ENCODE measurements at regions not wholly inside any gene's neighbourhood (a gene's known extent, or its start where the extent isn't known, plus 50 kb on each side); places are given as distances from the start of the nearest gene placed in this dataset.
"Not testable (repeated sequence)": the region's sequence is repeated elsewhere in the genome, so short reads cannot be mapped to it uniquely, and the experiment has no call there.

GRCh38 chr15:19987389-19988048 is 554.1 kb downstream of the GOLGA6L6 start:
- Histone ChIP-seq H3K9me3 (peaks cover 0 to 47% (median 1%) of the 10 kb centered on the region in 8 donors), H3K27me3 (replicated peaks in 1 of 7) (no peaks in the 10 kb centered on the region), H3K4me1 (no peaks in the 10 kb centered on the region), H3K36me3 (no peaks in the 10 kb centered on the region), H3K27ac (no peak overlapping the region), H3K4me3 (no peak overlapping the region)
- no peak for TF ChIP-seq POLR2AphosphoS5 (IDR thresholded peaks at IDR 0.05)
- no peak for TF ChIP-seq POLR2A (IDR thresholded peaks at IDR 0.05)
- no peak for TF ChIP-seq CTCF (IDR thresholded peaks at IDR 0.05 in 8 of 11, conservative IDR thresholded peaks at IDR 0.05 in 3 of 11)
- 24 to 44% (median 35%) methylated on average over 13 of the region's 13 CpGs for WGBS, 5 donors
- intact Hi-C loops (cut with DNase I; ENCODE audit: low total_unique reads) = no loop called here
- no peak for DNase-seq

- intact Hi-C loops (cut with DNase I; ENCODE audit: low total_unique reads) = no loop called here
- TF ChIP-seq POLR2AphosphoS5 (IDR thresholded peaks at IDR 0.05) (no peak), CTCF (IDR thresholded peaks at IDR 0.05 in 8 of 11, conservative IDR thresholded peaks at IDR 0.05 in 3 of 11) (no peak), POLR2A (IDR thresholded peaks at IDR 0.05) (no peak)
- DNase-seq = no peak
These were observed 557.5 kb downstream of the GOLGA6L6 start for GRCh38 chr15:19984101-19984500.

GRCh38 chr15:19974998-19975397 is 566.6 kb downstream of the GOLGA6L6 start:
- TF ChIP-seq POLR2AphosphoS5 (IDR thresholded peaks at IDR 0.05) (no peak), POLR2A (IDR thresholded peaks at IDR 0.05) (no peak), CTCF (IDR thresholded peaks at IDR 0.05 in 8 of 11, conservative IDR thresholded peaks at IDR 0.05 in 3 of 11) (no peak)
- H3K27me3 ChIP-seq (replicated peaks in 1 of 7) = no peaks in the 10 kb centered on the region
- H3K9me3 ChIP-seq = peaks cover 0 to 19% (median 0%) of the 10 kb centered on the region in 8 donors
- WGBS, 5 donors = 63 to 75% (median 71%) methylated on average over 2 of the region's 2 CpGs
- H3K36me3 ChIP-seq = no peaks in the 10 kb centered on the region
- intact Hi-C loops (cut with DNase I; ENCODE audit: low total_unique reads) = no loop called here
- DNase-seq = no peak
- no peak overlapping the region for H3K27ac ChIP-seq
- H3K4me3 ChIP-seq = no peak overlapping the region
- no peaks in the 10 kb centered on the region for H3K4me1 ChIP-seq

More at GRCh38 chr15:19984101-19984500, 557.5 kb downstream of the GOLGA6L6 start:
- 22 to 69% (median 59%) methylated on average over 1 of the region's 1 CpG for WGBS, 5 donors
- Histone ChIP-seq H3K36me3 (no peaks in the 10 kb centered on the region), H3K27me3 (replicated peaks in 1 of 7) (no peaks in the 10 kb centered on the region), H3K27ac (no peak overlapping the region), H3K9me3 (peaks cover 0 to 36% (median 6%) of the 10 kb centered on the region in 8 donors), H3K4me3 (no peak overlapping the region), H3K4me1 (no peaks in the 10 kb centered on the region)

GRCh38 chr15:19973718-19974117 is 567.9 kb downstream of the GOLGA6L6 start:
- Histone ChIP-seq H3K27ac (no peak overlapping the region), H3K36me3 (no peaks in the 10 kb centered on the region), H3K27me3 (replicated peaks in 1 of 7) (no peaks in the 10 kb centered on the region), H3K9me3 (peaks cover 0 to 15% (median 0%) of the 10 kb centered on the region in 8 donors), H3K4me3 (no peak overlapping the region), H3K4me1 (no peaks in the 10 kb centered on the region)
- TF ChIP-seq CTCF (IDR thresholded peaks at IDR 0.05 in 8 of 11, conservative IDR thresholded peaks at IDR 0.05 in 3 of 11) = no peak
- no peak for TF ChIP-seq POLR2A (IDR thresholded peaks at IDR 0.05)
- no peak for TF ChIP-seq POLR2AphosphoS5 (IDR thresholded peaks at IDR 0.05)
- intact Hi-C loops (cut with DNase I; ENCODE audit: low total_unique reads) = no loop called here
- no peak for DNase-seq
- 18 to 40% (median 27%) methylated on average over 7 of the region's 7 CpGs for WGBS, 5 donors

GRCh38 chr15:19972582-19972981 is 569.0 kb downstream of the GOLGA6L6 start:
- intact Hi-C loops (cut with DNase I; ENCODE audit: low total_unique reads); H3K4me3 ChIP-seq; H3K36me3 ChIP-seq; H3K27ac ChIP-seq; H3K4me1 ChIP-seq; H3K27me3 ChIP-seq (replicated peaks in 1 of 7); DNase-seq: not testable (repeated sequence)
- H3K9me3 ChIP-seq = peaks cover 0 to 19% (median 0%) of the 10 kb centered on the region in 8 donors
- WGBS, 5 donors = 60 to 77% (median 73%) methylated on average over 4 of the region's 4 CpGs

- H3K4me1 ChIP-seq; H3K36me3 ChIP-seq; intact Hi-C loops (cut with DNase I; ENCODE audit: low total_unique reads); H3K27ac ChIP-seq; H3K4me3 ChIP-seq; H3K27me3 ChIP-seq (replicated peaks in 1 of 7); DNase-seq: not testable (repeated sequence)
- peaks cover 0 to 17% (median 2%) of the 10 kb centered on the region in 8 donors for H3K9me3 ChIP-seq
These were observed 576.0 kb downstream of the GOLGA6L6 start for GRCh38 chr15:19965574-19965973.

- H3K27ac ChIP-seq; intact Hi-C loops (cut with DNase I; ENCODE audit: low total_unique reads): not testable (repeated sequence)
- 57 to 75% (median 67%) methylated on average over 1 of the region's 1 CpG for WGBS, 5 donors
These were observed 577.1 kb downstream of the GOLGA6L6 start for GRCh38 chr15:19964480-19964879.

More at GRCh38 chr15:19964480-19964879, 577.1 kb downstream of the GOLGA6L6 start:
- not testable (repeated sequence) for H3K36me3 ChIP-seq; H3K27me3 ChIP-seq (replicated peaks in 1 of 7); H3K4me3 ChIP-seq; DNase-seq; H3K4me1 ChIP-seq
- peaks cover 0 to 25% (median 9%) of the 10 kb centered on the region in 8 donors for H3K9me3 ChIP-seq
